ENCODE measurements at regions not wholly inside any gene's neighbourhood (a gene's known extent, or its start where the extent isn't known, plus 50 kb on each side); places are given as distances from the start of the nearest gene placed in this dataset.

GRCh38 chr6:165850434-165851019, 187.5 kb upstream of the PDE10A start:
- Histone ChIP-seq H3K9me2 (replicated peaks; ENCODE audit: insufficient read depth, low read length) (no peaks in the 10 kb centered on the region), H3K36me3 (ENCODE audit: low read length) (no peaks in the 10 kb centered on the region), H3K27ac (ENCODE audit: low read depth, low read length) (no peak overlapping the region), H3K9ac (ENCODE audit: low read length) (no peak overlapping the region), H3K4me3 (ENCODE audit: insufficient read depth, low read length, poor library complexity, severe bottlenecking) (no peak overlapping the region), H3K4me2 (ENCODE audit: low read depth, low read length, poor library complexity, severe bottlenecking) (no peak overlapping the region), H3K79me2 (ENCODE audit: insufficient read depth, low read length) (no peaks in the 10 kb centered on the region), H2AFZ (ENCODE audit: low read depth, low read length, severe bottlenecking) (no peak overlapping the region), H3F3A (ENCODE audit: insufficient read depth) (no peaks in the 10 kb centered on the region), H3K9me3 (ENCODE audit: insufficient read depth, low read length) (no peaks in the 10 kb centered on the region), H4K20me1 (ENCODE audit: low read depth, low read length) (no peaks in the 10 kb centered on the region), H3K27me3 (ENCODE audit: low read length) (no peaks in the 10 kb centered on the region)
- peak; percentile 80 for TF ChIP-seq CTCF (IDR thresholded peaks at IDR 0.05; ENCODE audit: insufficient read depth, low read length, poor library complexity, severe bottlenecking)
- no peak for TF ChIP-seq EZH2phosphoT487 (conservative IDR thresholded peaks at IDR 0.05; ENCODE audit: low read length)

DNA sequence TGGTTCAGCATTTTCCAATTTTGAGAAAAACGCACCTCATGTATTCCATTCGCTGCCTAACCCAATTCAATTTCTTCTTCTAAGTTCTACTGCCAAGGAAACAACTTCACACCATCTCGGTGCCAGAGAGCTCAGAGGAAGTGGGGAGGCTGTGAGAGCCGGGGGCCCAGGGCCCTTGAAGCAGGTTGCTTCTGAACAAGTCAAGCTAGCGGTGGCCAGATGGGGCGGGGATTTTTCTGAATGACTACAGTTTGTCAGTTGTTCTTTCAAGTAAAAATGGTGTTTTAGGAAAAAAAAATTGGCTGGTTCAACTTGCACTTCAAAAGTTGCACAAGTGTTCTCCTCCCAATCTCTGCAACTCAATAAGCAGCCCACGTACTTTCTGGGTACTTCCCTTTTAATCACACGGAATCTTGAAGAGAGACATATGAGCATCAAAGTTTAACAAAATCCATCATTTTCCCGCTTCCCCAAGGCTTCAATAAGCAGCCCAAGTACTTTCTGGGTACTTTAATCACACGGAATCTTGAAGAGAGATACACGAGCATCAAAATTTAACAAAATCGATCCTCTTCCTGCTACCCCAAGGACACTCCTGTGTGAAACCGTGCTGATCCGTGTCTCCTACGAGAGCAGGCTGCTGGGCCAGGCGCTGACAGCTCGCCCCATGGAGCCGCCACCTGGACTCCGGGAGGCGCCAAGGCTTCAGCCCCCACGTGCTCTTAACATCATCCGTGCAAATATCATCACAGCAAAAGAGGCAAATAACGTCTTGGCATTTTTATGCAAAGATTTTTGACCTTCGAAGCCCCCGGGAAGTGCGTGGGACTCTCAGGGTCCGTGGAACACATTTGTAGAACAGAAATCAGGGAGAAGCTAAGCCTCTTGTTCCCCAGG, 186.7 kb upstream of the PDE10A start:
- no peak overlapping the region for H3K27ac ChIP-seq (ENCODE audit: low read depth, low read length)
- no peak overlapping the region for H3K9ac ChIP-seq (ENCODE audit: low read length)
- no peaks in the 10 kb centered on the region for H4K20me1 ChIP-seq (ENCODE audit: low read depth, low read length)
- H3K4me3 ChIP-seq (ENCODE audit: insufficient read depth, low read length, poor library complexity, severe bottlenecking): no peak overlapping the region
- no peaks in the 10 kb centered on the region for H3K36me3 ChIP-seq (ENCODE audit: low read length)
- no peak overlapping the region for H3K4me2 ChIP-seq (ENCODE audit: low read depth, low read length, poor library complexity, severe bottlenecking)
- TF ChIP-seq EZH2phosphoT487 (conservative IDR thresholded peaks at IDR 0.05; ENCODE audit: low read length) (no peak), CTCF (IDR thresholded peaks at IDR 0.05; ENCODE audit: insufficient read depth, low read length, poor library complexity, severe bottlenecking) (no peak)
- H3K27me3 ChIP-seq (ENCODE audit: low read length): no peaks in the 10 kb centered on the region
- no peaks in the 10 kb centered on the region for H3K79me2 ChIP-seq (ENCODE audit: insufficient read depth, low read length)
- H3K9me2 ChIP-seq (replicated peaks; ENCODE audit: insufficient read depth, low read length): no peaks in the 10 kb centered on the region
- no peaks in the 10 kb centered on the region for H3F3A ChIP-seq (ENCODE audit: insufficient read depth)
- H3K9me3 ChIP-seq (ENCODE audit: insufficient read depth, low read length): no peaks in the 10 kb centered on the region
- H2AFZ ChIP-seq (ENCODE audit: low read depth, low read length, severe bottlenecking): no peak overlapping the region

DNA sequence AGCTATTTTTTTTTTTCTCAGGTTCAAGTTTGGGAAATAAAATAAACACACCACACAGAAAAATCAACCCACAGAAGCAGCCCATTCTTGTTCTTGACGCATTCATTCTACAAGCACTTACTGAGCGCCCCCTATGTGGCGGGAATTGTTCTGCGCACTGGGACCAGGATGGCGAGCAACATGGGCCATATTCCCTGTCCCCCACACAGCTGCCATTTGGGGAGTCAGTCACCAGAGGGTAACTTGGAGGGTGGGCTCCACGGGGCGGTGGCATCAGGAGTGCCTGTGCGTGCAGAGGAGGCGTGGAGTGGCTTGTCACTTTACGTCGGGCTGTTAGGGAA, 185.0 kb upstream of the PDE10A start:
- TF ChIP-seq EZH2phosphoT487 (conservative IDR thresholded peaks at IDR 0.05; ENCODE audit: low read length) (no peak), CTCF (IDR thresholded peaks at IDR 0.05; ENCODE audit: insufficient read depth, low read length, poor library complexity, severe bottlenecking) (no peak)
- H3K36me3 ChIP-seq (ENCODE audit: low read length): no peaks in the 10 kb centered on the region
- no peaks in the 10 kb centered on the region for H3K9me2 ChIP-seq (replicated peaks; ENCODE audit: insufficient read depth, low read length)
- H3K4me3 ChIP-seq (ENCODE audit: insufficient read depth, low read length, poor library complexity, severe bottlenecking): no peak overlapping the region
- no peaks in the 10 kb centered on the region for H3K9me3 ChIP-seq (ENCODE audit: insufficient read depth, low read length)
- no peaks in the 10 kb centered on the region for H3K79me2 ChIP-seq (ENCODE audit: insufficient read depth, low read length)
- no peak overlapping the region for H3K9ac ChIP-seq (ENCODE audit: low read length)
- no peaks in the 10 kb centered on the region for H4K20me1 ChIP-seq (ENCODE audit: low read depth, low read length)
- no peak overlapping the region for H3K27ac ChIP-seq (ENCODE audit: low read depth, low read length)
- H3K27me3 ChIP-seq (ENCODE audit: low read length): no peaks in the 10 kb centered on the region
- H3F3A ChIP-seq (ENCODE audit: insufficient read depth): no peaks in the 10 kb centered on the region
- no peak overlapping the region for H3K4me2 ChIP-seq (ENCODE audit: low read depth, low read length, poor library complexity, severe bottlenecking)
- H2AFZ ChIP-seq (ENCODE audit: low read depth, low read length, severe bottlenecking): no peak overlapping the region

Measured in SU-DHL-6 (cell line).